Gastrocnemius medialis (tissue), 4 donors: ENCODE measurements at regions not wholly inside any gene's neighbourhood (a gene's known extent, or its start where the extent isn't known, plus 50 kb on each side); places are given as distances from the start of the nearest gene placed in this dataset.
"Not testable (repeated sequence)": the region's sequence is repeated elsewhere in the genome, so short reads cannot be mapped to it uniquely, and the experiment has no call there.

Experiments
- CTCF ChIP-seq, 5 experiments: fragments of 450-650 bp in 3 of 5; fragments of 200-600 bp in 2 of 5; sonication (generic) in 2 of 5; IDR thresholded peaks in 4 of 5; conservative IDR thresholded peaks in 1 of 5; 1 replicate in 4 of 5; 2 replicates in 1 of 5; pipeline ENCODE4 v1.5.1; 2016 to 2019; ENCODE audit warnings: antibody characterized with exemption in 5 of 5, mild to moderate bottlenecking in 3 of 5, moderate library complexity in 3 of 5
- POLR2A ChIP-seq, 2 donors: fragments of 450-650 bp; IDR thresholded peaks; one replicate each; pipeline ENCODE4 v1.6.1; 2017; ENCODE audit warnings: antibody characterized with exemption in 2 of 2, mild to moderate bottlenecking in 2 of 2, moderate library complexity in 2 of 2

- not testable (repeated sequence) for TF ChIP-seq POLR2A (IDR thresholded peaks at IDR 0.05); CTCF (IDR thresholded peaks at IDR 0.05 in 4 of 5, conservative IDR thresholded peaks at IDR 0.05 in 1 of 5)
Measured at GRCh38 chr15:21096599-21096998, 230.5 kb upstream of the POTEB2 start.
